Colonic mucosa (tissue), 4 donors: ENCODE measurements at regions not wholly inside any gene's neighbourhood (a gene's known extent, or its start where the extent isn't known, plus 50 kb on each side); places are given as distances from the start of the nearest gene placed in this dataset.

ENCODE experiments used
- DNase-seq: peaks from one replicate; pipeline ENCODE4 v3.0.0-alpha.2; 2020
- H3K27ac ChIP-seq: fragments of 200-600 bp; one replicate; pipeline ENCODE4 v1.8.0; 2021
- H3K27me3 ChIP-seq: fragments of 200-600 bp; one replicate; pipeline ENCODE4 v1.8.0; 2021
- H3K36me3 ChIP-seq: fragments of 200-600 bp; one replicate; pipeline ENCODE4 v1.8.0; 2021
- H3K4me1 ChIP-seq: fragments of 200-600 bp; one replicate; pipeline ENCODE4 v1.8.0; 2021; ENCODE audit warnings: mild to moderate bottlenecking
- H3K4me3 ChIP-seq: fragments of 200-600 bp; one replicate; pipeline ENCODE4 v1.8.0; 2021
- H3K9ac ChIP-seq, 2 donors: one replicate each; pipeline ENCODE4 v1.7.0; 2013; ENCODE audit warnings: control low read depth in 2 of 2, low read depth in 2 of 2, low read length in 2 of 2
- H3K9me3 ChIP-seq: fragments of 200-600 bp; one replicate; pipeline ENCODE4 v1.8.0; 2021
- CTCF ChIP-seq: fragments of 200-600 bp; IDR thresholded peaks from one replicate; pipeline ENCODE4 v1.8.0; 2022; ENCODE audit warnings: antibody characterized with exemption, mild to moderate bottlenecking
- intact Hi-C: fragments of 100-400 bp; cut with DNase I; formaldehyde crosslinking; loops from one replicate; pipeline ENCODE4 v1.14.1; 2022
- donor health status: healthy.
- donor health status: DM: no; HTN: no; CAD: no.
- donor health status: DM: no; HTN: no; CAD: no.

- H3K4me3 ChIP-seq: no peak overlapping the region
- peak overlapping the region; percentile 24 for H3K27ac ChIP-seq
- no peak overlapping the region for H3K9ac ChIP-seq
- no peaks in the 10 kb centered on the region for H3K36me3 ChIP-seq
- H3K9me3 ChIP-seq: no peaks in the 10 kb centered on the region
- TF ChIP-seq CTCF: no peak
- DNase-seq: no peak
- no peaks in the 10 kb centered on the region for H3K4me1 ChIP-seq
- H3K27me3 ChIP-seq: no peaks in the 10 kb centered on the region
- intact Hi-C loops: loop anchor here (10.0 kb wide), 1 partner anchor 95 kb away; no protein-coding TSS in a partner anchor
Observed at GRCh38 chr7:17549406-17549805, 251.0 kb downstream of the AHR start.

DNA sequence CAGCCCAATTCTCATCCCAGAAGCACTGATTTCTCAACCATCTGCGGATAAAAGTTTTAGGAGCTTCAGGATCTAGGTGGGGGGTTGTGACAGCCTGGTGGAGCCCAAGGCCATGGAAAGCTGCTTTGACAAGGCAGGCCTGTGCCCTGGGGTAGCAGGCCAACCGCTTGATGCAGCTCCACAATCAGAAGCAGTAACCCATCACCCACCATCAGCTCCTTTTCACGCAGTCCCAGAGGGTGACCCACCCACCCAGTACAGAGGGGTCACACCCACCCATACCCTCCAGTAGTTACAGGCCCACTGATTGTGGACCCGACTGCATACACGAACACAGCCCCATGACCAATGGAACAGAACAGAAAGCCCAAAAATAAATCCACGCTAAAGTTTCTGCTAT, 253.9 kb downstream of the AHR start:
- H3K4me1 ChIP-seq: no peaks in the 10 kb centered on the region
- H3K9me3 ChIP-seq: no peaks in the 10 kb centered on the region
- no peaks in the 10 kb centered on the region for H3K36me3 ChIP-seq
- no peak for DNase-seq
- intact Hi-C loops: loop anchor here (10.0 kb wide), 1 partner anchor 248 kb away; no protein-coding TSS in a partner anchor
- H3K27ac ChIP-seq: no peak overlapping the region
- TF ChIP-seq CTCF: no peak
- no peaks in the 10 kb centered on the region for H3K27me3 ChIP-seq
- H3K9ac ChIP-seq: no peak overlapping the region
- H3K4me3 ChIP-seq: no peak overlapping the region

- Histone ChIP-seq H3K36me3 (no peaks in the 10 kb centered on the region), H3K9ac (no peak overlapping the region), H3K4me3 (no peak overlapping the region), H3K4me1 (no peaks in the 10 kb centered on the region), H3K9me3 (no peaks in the 10 kb centered on the region), H3K27ac (no peak overlapping the region), H3K27me3 (no peaks in the 10 kb centered on the region)
- no peak for DNase-seq
- intact Hi-C loops: loop anchor here (10.0 kb wide), 1 partner anchor 248 kb away; no protein-coding TSS in a partner anchor
- no peak for TF ChIP-seq CTCF
Observed at GRCh38 chr7:17552952-17553351, 254.5 kb downstream of the AHR start.

GRCh38 chr7:17554341-17555015, 256.0 kb downstream of the AHR start:
- Histone ChIP-seq H3K4me3 (no peak overlapping the region), H3K9ac (no peak overlapping the region), H3K27ac (no peak overlapping the region), H3K27me3 (no peaks in the 10 kb centered on the region), H3K4me1 (no peaks in the 10 kb centered on the region), H3K36me3 (no peaks in the 10 kb centered on the region), H3K9me3 (no peaks in the 10 kb centered on the region)
- intact Hi-C loops: loop anchor here (10.0 kb wide), 1 partner anchor 250 kb away; no protein-coding TSS in a partner anchor
- no peak for DNase-seq
- TF ChIP-seq CTCF: no peak

- H3K27me3 ChIP-seq: no peaks in the 10 kb centered on the region
- no peaks in the 10 kb centered on the region for H3K36me3 ChIP-seq
- H3K9ac ChIP-seq: no peak overlapping the region
- no peaks in the 10 kb centered on the region for H3K4me1 ChIP-seq
- no peak for TF ChIP-seq CTCF
- H3K4me3 ChIP-seq: no peak overlapping the region
- DNase-seq: no peak
- H3K27ac ChIP-seq: no peak overlapping the region
- intact Hi-C loops: loop anchor here (10.0 kb wide), 1 partner anchor 252 kb away; no protein-coding TSS in a partner anchor
- no peaks in the 10 kb centered on the region for H3K9me3 ChIP-seq
Observed at GRCh38 chr7:17556247-17556956, 257.9 kb downstream of the AHR start.
